H1 (cell line): ENCODE measurements at regions not wholly inside any gene's neighbourhood (a gene's known extent, or its start where the extent isn't known, plus 50 kb on each side); places are given as distances from the start of the nearest gene placed in this dataset.

Experiments
- CTCF ChIA-PET: fragments of 300-600 bp; sonication (Branson Sonifier 250); formaldehyde crosslinking; loops from one replicate; lab custom pipeline; 2021; ENCODE audit not compliant: partially characterized antibody; lab: Charles Lee
- POLR2A ChIA-PET: fragments of 300-600 bp; sonication (Branson Sonifier 250); formaldehyde crosslinking; loops from one replicate; lab custom pipeline; 2021; ENCODE audit warnings: inconsistent platforms; ENCODE audit not compliant: partially characterized antibody; lab: Charles Lee
- DNase-seq, 2 experiments: peaks; one replicate each; pipeline versions ENCODE4 v3.0.0 to v3.0.0-alpha.2; 2010 to 2022; ENCODE audit warnings: low spot score in 2 of 2, low read depth in 1 of 2, mixed read lengths in 1 of 2
- FAIRE-seq: peaks from 2 replicates; lab custom pipeline; 2011; peaks lifted over from hg19 to GRCh38; lab: Jason Lieb, UNC
- H2AFZ ChIP-seq: 2 replicates; pipeline ENCODE4 v1.8.1; 2012; ENCODE audit warnings: low read length, inconsistent platforms
- H2AK5ac ChIP-seq: 2 replicates; pipeline ENCODE4 v1.6.1; 2013; ENCODE audit warnings: low read depth, low read length
- H2BK120ac ChIP-seq: replicated peaks from 2 replicates; pipeline ENCODE3; 2013; ENCODE audit warnings: low read depth, low read length, inconsistent platforms
- H2BK12ac ChIP-seq: 2 replicates; pipeline ENCODE4 v1.6.1; 2013; ENCODE audit warnings: low read depth, low read length
- H2BK15ac ChIP-seq: 2 replicates; pipeline ENCODE4 v1.6.1; 2013; ENCODE audit warnings: low read length
- H2BK20ac ChIP-seq: 2 replicates; pipeline ENCODE4 v1.6.1; 2013; ENCODE audit warnings: low read length
- H2BK5ac ChIP-seq: 2 replicates; pipeline ENCODE4 v1.6.1; 2013; ENCODE audit warnings: low read depth, low read length
- H3K14ac ChIP-seq: 2 replicates; pipeline ENCODE4 v1.6.1; 2013; ENCODE audit warnings: inconsistent platforms; ENCODE audit not compliant: insufficient read length
- H3K18ac ChIP-seq: 2 replicates; pipeline ENCODE4 v1.6.1; 2013; ENCODE audit warnings: low read length; ENCODE audit errors: extremely low read depth
- H3K23ac ChIP-seq: 2 replicates; pipeline ENCODE4 v1.6.1; 2013; ENCODE audit warnings: inconsistent platforms; ENCODE audit not compliant: insufficient read length
- H3K23me2 ChIP-seq: 2 replicates; pipeline ENCODE4 v1.6.1; 2013; ENCODE audit warnings: low read depth, low read length
- H3K27ac ChIP-seq: 2 replicates; pipeline ENCODE4 v1.6.1; 2011; ENCODE audit warnings: low read depth, low read length, inconsistent platforms
- H3K27me3 ChIP-seq, 4 experiments: replicated peaks in 1 of 4; 1 replicate in 1 of 4; 2 replicates in 3 of 4; pipeline versions ENCODE4 v1.6.1 to v1.8.1; 2011 to 2013; ENCODE audit warnings: low read length in 3 of 4, mild to moderate bottlenecking in 3 of 4, inconsistent platforms in 2 of 4, mixed read lengths in 2 of 4, moderate library complexity in 1 of 4; ENCODE audit not compliant: control insufficient read depth in 3 of 4, insufficient read depth in 3 of 4; ENCODE audit errors: extremely low read depth in 1 of 4
- H3K36me3 ChIP-seq, 4 experiments: 2 replicates each; pipeline versions ENCODE4 v1.6.1 to v1.8.1; 2011 to 2013; ENCODE audit warnings: mild to moderate bottlenecking in 4 of 4, low read length in 3 of 4, moderate library complexity in 2 of 4, control low read depth in 1 of 4, inconsistent platforms in 1 of 4; ENCODE audit not compliant: insufficient read depth in 4 of 4, control insufficient read depth in 2 of 4
- H3K4ac ChIP-seq: replicated peaks from 2 replicates; pipeline ENCODE3; 2013; ENCODE audit warnings: low read length, low read depth, mixed read lengths, inconsistent platforms; ENCODE audit not compliant: insufficient read length
- H3K4me1 ChIP-seq, 4 experiments: replicated peaks in 1 of 4; 1 replicate in 1 of 4; 2 replicates in 3 of 4; pipeline versions ENCODE4 v1.6.1 to v1.8.1; 2011 to 2013; ENCODE audit warnings: low read length in 3 of 4, inconsistent platforms in 2 of 4, mixed read lengths in 1 of 4; ENCODE audit not compliant: insufficient read depth in 4 of 4, control insufficient read depth in 3 of 4
- H3K4me2 ChIP-seq, 2 experiments: 2 replicates each; pipeline versions ENCODE4 v1.6.1 to v1.8.1; 2011 to 2013; ENCODE audit warnings: low read depth in 2 of 2, low read length in 2 of 2, control low read depth in 1 of 2, inconsistent platforms in 1 of 2, mild to moderate bottlenecking in 1 of 2; ENCODE audit not compliant: insufficient read depth in 1 of 2
- H3K4me3 ChIP-seq, 4 experiments: fragments of 200-600, 300-600 bp in 1 of 4; sonication (generic), shearing (Covaris generic), sonication (Bioruptor Twin) in 1 of 4; 2 replicates each; pipeline versions ENCODE4 v1.5.1 to v1.8.1; 2011 to 2016; ENCODE audit warnings: low read length in 4 of 4, low read depth in 3 of 4, control low read depth in 2 of 4, inconsistent platforms in 2 of 4, mild to moderate bottlenecking in 2 of 4, mixed read lengths in 1 of 4, moderate library complexity in 1 of 4; ENCODE audit not compliant: insufficient read depth in 2 of 4; ENCODE audit errors: extremely low read depth in 1 of 4
- H3K56ac ChIP-seq: replicated peaks from 2 replicates; pipeline ENCODE3; 2013; ENCODE audit warnings: low read depth, mild to moderate bottlenecking, mixed read lengths, low read length, inconsistent platforms; ENCODE audit not compliant: insufficient read length
- H3K79me1 ChIP-seq: 2 replicates; pipeline ENCODE4 v1.6.1; 2013; ENCODE audit warnings: low read depth, low read length, control low read depth
- H3K79me2 ChIP-seq, 2 experiments: 2 replicates each; pipeline versions ENCODE4 v1.6.1 to v1.8.1; 2012 to 2013; ENCODE audit warnings: low read length in 2 of 2, mild to moderate bottlenecking in 2 of 2, inconsistent platforms in 1 of 2; ENCODE audit not compliant: insufficient read depth in 2 of 2, control insufficient read depth in 1 of 2
- H3K9ac ChIP-seq, 4 experiments: replicated peaks in 1 of 4; 1 replicate in 1 of 4; 2 replicates in 3 of 4; pipeline versions ENCODE4 v1.6.1 to v1.8.1; 2011 to 2013; ENCODE audit warnings: low read depth in 3 of 4, low read length in 3 of 4, control low read depth in 2 of 4, mild to moderate bottlenecking in 2 of 4, moderate library complexity in 2 of 4, inconsistent platforms in 1 of 4; ENCODE audit errors: extremely low read depth in 1 of 4
- H3K9me3 ChIP-seq, 2 experiments: 2 replicates each; pipeline versions ENCODE4 v1.6.1 to v1.8.1; 2012 to 2013; ENCODE audit warnings: mild to moderate bottlenecking in 2 of 2, moderate library complexity in 2 of 2, control low read depth in 1 of 2, inconsistent platforms in 1 of 2, low read depth in 1 of 2, low read length in 1 of 2, mixed read lengths in 1 of 2; ENCODE audit not compliant: insufficient read depth in 2 of 2
- H4K20me1 ChIP-seq, 2 experiments: replicated peaks in 1 of 2; 2 replicates each; pipeline versions ENCODE3 to v1.8.1; 2011 to 2013; ENCODE audit warnings: inconsistent platforms in 2 of 2, low read length in 2 of 2, mild to moderate bottlenecking in 1 of 2; ENCODE audit not compliant: insufficient read depth in 2 of 2, control insufficient read depth in 1 of 2
- H4K5ac ChIP-seq: 2 replicates; pipeline ENCODE4 v1.6.1; 2013; ENCODE audit warnings: low read length, low read depth, mixed read lengths, inconsistent platforms; ENCODE audit not compliant: insufficient read length
- H4K8ac ChIP-seq: 2 replicates; pipeline ENCODE4 v1.8.0; 2013; ENCODE audit warnings: mild to moderate bottlenecking, moderate library complexity, low read length, inconsistent platforms; ENCODE audit not compliant: insufficient read depth; ENCODE audit errors: extremely low read depth
- H4K91ac ChIP-seq: replicated peaks from 2 replicates; pipeline ENCODE3; 2013; ENCODE audit warnings: low read length, mixed read lengths, inconsistent platforms; ENCODE audit not compliant: insufficient read length
- NRF1 ChIP-seq: IDR thresholded peaks from 2 replicates; pipeline ENCODE4 v1.6.1; 2011; ENCODE audit warnings: mild to moderate bottlenecking, low read depth, low read length, improper control_type of control experiment

- Histone ChIP-seq H4K8ac (no peak overlapping the region), H2BK15ac (no peak overlapping the region)
Measured at GRCh38 chr10:61223576-61223975, 229.6 kb downstream of the TMEM26 start.

More at GRCh38 chr10:61223576-61223975, 229.6 kb downstream of the TMEM26 start:
- no peaks in the 10 kb centered on the region for H3K36me3 ChIP-seq
- no peaks in the 10 kb centered on the region for H3K23me2 ChIP-seq
- FAIRE-seq = no peak
- H3K4me1 ChIP-seq = no peaks in the 10 kb centered on the region
- H3K9ac ChIP-seq = no peak overlapping the region
- H3K27ac ChIP-seq = no peak overlapping the region
- no peaks in the 10 kb centered on the region for H3K27me3 ChIP-seq
- no peaks in the 10 kb centered on the region for H4K20me1 ChIP-seq
- DNase-seq = no peak
- H2BK20ac ChIP-seq = no peak overlapping the region
- no peak overlapping the region for H2BK5ac ChIP-seq
- H4K91ac ChIP-seq = no peak overlapping the region
- no peak overlapping the region for H3K56ac ChIP-seq
- no peaks in the 10 kb centered on the region for H3K79me2 ChIP-seq
- H2BK12ac ChIP-seq = no peak overlapping the region
- ChIA-PET CTCF (interaction anchor here (1.8 kb wide), 1 partner anchor 83 kb away, joined by 7 read pairs; no protein-coding TSS in a partner anchor), POLR2A (no interaction called here)
- no peak overlapping the region for H3K4ac ChIP-seq
- H3K23ac ChIP-seq = no peak overlapping the region
- no peak overlapping the region for H3K14ac ChIP-seq
- no peak overlapping the region for H3K18ac ChIP-seq
- H3K9me3 ChIP-seq = no peaks in the 10 kb centered on the region
- no peaks in the 10 kb centered on the region for H3K79me1 ChIP-seq
- H2BK120ac ChIP-seq = no peak overlapping the region
- no peak for TF ChIP-seq NRF1
- H2AK5ac ChIP-seq = no peak overlapping the region
- H3K4me3 ChIP-seq = no peak overlapping the region
- no peak overlapping the region for H3K4me2 ChIP-seq
- H2AFZ ChIP-seq = no peak overlapping the region
- no peak overlapping the region for H4K5ac ChIP-seq
